Ovary (tissue), 7 donors: ENCODE measurements at regions not wholly inside any gene's neighbourhood (a gene's known extent, or its start where the extent isn't known, plus 50 kb on each side); places are given as distances from the start of the nearest gene placed in this dataset.

Experiments used
- DNase-seq, 5 donors: peaks; one replicate each; pipeline ENCODE4 v3.0.0-alpha.2; 2019 to 2020
- H3K27ac ChIP-seq, 2 donors: fragments of 200-600 bp; one replicate each; pipeline versions ENCODE4 v1.5.1 to v1.8.0; 2019 to 2022
- H3K27me3 ChIP-seq: fragments of 200-600 bp; one replicate; pipeline ENCODE4 v1.8.0; 2022
- H3K36me3 ChIP-seq: fragments of 200-600 bp; sonication (generic); one replicate; pipeline ENCODE4 v1.5.1; 2019
- H3K4me1 ChIP-seq: one replicate; pipeline ENCODE4 v1.8.1; 2013; ENCODE audit warnings: mild to moderate bottlenecking, moderate library complexity; ENCODE audit not compliant: insufficient read depth
- H3K4me3 ChIP-seq: fragments of 200-600 bp; sonication (generic); one replicate; pipeline ENCODE4 v1.5.1; 2017
- H3K9me3 ChIP-seq, 2 donors: fragments of 200-600 bp in 1 of 2; sonication (generic) in 1 of 2; one replicate each; pipeline versions ENCODE4 v1.5.1 to v1.8.1; 2013 to 2019; ENCODE audit warnings: mild to moderate bottlenecking in 1 of 2, moderate library complexity in 1 of 2
- EP300 ChIP-seq: sonication (generic); formaldehyde crosslinking; IDR thresholded peaks from one replicate; pipeline ENCODE4 v1.6.1; 2017; ENCODE audit warnings: antibody characterized with exemption
- POLR2A ChIP-seq: fragments of 450-650 bp; IDR thresholded peaks from one replicate; pipeline ENCODE4 v1.6.1; 2017; ENCODE audit warnings: antibody characterized with exemption, mild to moderate bottlenecking, moderate library complexity
- WGBS, 3 donors: extraction: QIAGEN DNeasy Blood & Tissue Kit in 1 of 3; methylation state at CpG; one replicate each; pipeline versions ENCODE4 v1.1.5 to v1.1.7; 2013 to 2017; 5-methylcytosine and 5-hydroxymethylcytosine counted together
- intact Hi-C, 4 donors: fragments of 100-400 bp; cut with DNase I; formaldehyde crosslinking; loops; one replicate each; pipeline versions ENCODE4 v1.11.0 to v1.15.1; 2022 to 2023
- TF ChIP-seq, protein P1 (sequence below), 3 donors: fragments of 450-650 bp in 2 of 3; fragments of 200-600 bp in 1 of 3; IDR thresholded peaks; one replicate each; pipeline versions ENCODE4 v1.5.1 to v1.8.0; 2016 to 2022; ENCODE audit warnings: antibody characterized with exemption in 3 of 3, mild to moderate bottlenecking in 1 of 3
- donor health status: DM: no; HTN: no; CAD: no; lungs with moderate emphysema.
- donor health status: DM: no; HTN: no; CAD: no.
- donor health status: Bipolar disorder and iron deficiency.
- donor health status: DM: no; HTN: no; CAD: no.
- donor health status: DM: yes; HTN: yes; CAD: no.

DNA sequence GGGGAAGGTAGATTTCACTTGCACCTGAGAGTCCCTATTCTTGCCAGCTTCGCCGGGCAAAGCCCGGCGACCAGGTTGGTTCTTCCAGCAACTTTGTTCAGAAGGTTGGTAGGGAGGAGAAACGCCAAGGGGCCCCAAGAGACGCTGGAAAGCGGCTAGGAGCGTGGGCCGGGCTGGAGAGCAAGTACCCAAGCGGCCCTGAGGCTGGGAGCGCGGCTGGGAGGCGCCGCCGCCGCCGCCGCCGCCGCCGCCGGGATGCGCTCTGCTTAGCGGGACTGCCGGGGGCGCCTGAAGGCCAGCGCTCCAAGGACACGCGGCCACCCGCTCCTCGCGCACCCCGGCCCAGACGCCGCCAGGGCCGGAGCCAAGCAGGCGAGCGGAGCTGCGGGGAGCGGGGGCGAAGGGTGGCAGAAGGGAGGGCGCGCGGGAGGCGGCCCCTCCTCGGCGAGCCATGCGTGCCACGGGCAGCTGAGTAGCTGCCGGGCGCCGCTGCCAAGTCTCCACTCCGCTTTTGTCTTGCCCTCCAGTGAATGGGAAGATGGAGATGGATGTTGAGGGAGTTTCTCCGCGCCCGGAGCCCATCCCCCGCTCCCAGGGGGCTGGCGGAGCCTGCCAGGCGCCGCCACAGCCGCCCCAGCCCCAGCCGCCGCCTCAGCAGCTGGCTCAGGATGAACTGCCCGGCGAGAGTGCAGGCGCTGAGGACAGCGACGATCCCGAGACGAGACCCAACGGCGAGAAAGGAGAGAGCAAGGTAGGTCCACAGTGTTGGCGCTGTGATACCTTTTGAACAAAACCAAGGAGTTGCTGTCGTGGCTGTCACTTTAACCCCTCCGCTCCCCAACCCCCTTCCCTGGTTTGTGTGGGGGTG, 227.4 kb upstream of the AZI2 start:
- 0 to 2% (median 0%) methylated on average over 64 to 75 of the region's 75 CpGs for WGBS, 3 donors
- Histone ChIP-seq H3K27ac (no peak overlapping the region), H3K9me3 (no peaks in the 10 kb centered on the region), H3K4me1 (peaks cover 2% of the 10 kb centered on the region), H3K36me3 (no peaks in the 10 kb centered on the region), H3K4me3 (peak overlapping the region; percentile 34), H3K27me3 (no peaks in the 10 kb centered on the region)
- intact Hi-C loops: no loop called here
- DNase-seq: peak in 4 of 5 donors; percentile 9 to 42 (median 18)
- no peak for TF ChIP-seq POLR2A
- TF ChIP-seq, protein P1, sequence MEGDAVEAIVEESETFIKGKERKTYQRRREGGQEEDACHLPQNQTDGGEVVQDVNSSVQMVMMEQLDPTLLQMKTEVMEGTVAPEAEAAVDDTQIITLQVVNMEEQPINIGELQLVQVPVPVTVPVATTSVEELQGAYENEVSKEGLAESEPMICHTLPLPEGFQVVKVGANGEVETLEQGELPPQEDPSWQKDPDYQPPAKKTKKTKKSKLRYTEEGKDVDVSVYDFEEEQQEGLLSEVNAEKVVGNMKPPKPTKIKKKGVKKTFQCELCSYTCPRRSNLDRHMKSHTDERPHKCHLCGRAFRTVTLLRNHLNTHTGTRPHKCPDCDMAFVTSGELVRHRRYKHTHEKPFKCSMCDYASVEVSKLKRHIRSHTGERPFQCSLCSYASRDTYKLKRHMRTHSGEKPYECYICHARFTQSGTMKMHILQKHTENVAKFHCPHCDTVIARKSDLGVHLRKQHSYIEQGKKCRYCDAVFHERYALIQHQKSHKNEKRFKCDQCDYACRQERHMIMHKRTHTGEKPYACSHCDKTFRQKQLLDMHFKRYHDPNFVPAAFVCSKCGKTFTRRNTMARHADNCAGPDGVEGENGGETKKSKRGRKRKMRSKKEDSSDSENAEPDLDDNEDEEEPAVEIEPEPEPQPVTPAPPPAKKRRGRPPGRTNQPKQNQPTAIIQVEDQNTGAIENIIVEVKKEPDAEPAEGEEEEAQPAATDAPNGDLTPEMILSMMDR (IDR thresholded peaks at IDR 0.05): no peak
- no peak for TF ChIP-seq EP300

DNA sequence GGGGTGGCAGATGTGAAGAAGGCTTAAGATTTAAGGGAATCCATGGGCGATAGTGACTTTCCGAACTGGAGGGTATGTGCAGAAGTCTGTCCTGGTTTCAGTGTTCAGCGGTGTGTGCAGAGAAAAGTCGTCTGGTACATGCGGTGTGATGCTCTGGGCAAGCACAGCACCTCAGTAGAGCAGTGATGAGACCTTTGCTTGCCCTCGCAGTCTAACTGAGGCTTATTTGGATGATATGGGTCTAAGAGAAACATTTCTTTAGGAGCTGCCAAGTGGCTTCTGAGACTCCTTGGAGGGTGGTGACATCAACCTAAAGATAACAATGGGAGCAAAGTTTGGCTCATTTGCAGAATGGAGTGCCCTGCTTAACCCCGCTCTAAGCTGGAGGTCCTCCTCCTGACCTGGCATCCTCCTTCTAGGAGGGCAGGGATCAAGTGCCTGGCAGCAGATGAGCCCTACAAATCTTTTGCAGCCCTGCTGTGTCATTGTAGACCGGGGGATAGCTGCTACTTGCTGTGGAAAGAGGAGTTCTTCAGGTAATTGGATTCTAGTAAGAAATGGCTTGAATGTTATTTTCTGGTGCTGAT, 228.1 kb upstream of the AZI2 start:
- H3K9me3 ChIP-seq: no peaks in the 10 kb centered on the region
- no peaks in the 10 kb centered on the region for H3K27me3 ChIP-seq
- WGBS, 3 donors: 17 to 25% (median 20%) methylated on average over 8 of the region's 8 CpGs
- no peak for DNase-seq
- intact Hi-C loops: no loop called here
- no peak overlapping the region for H3K27ac ChIP-seq
- peaks cover 2% of the 10 kb centered on the region for H3K4me1 ChIP-seq
- TF ChIP-seq, protein P1 (IDR thresholded peaks at IDR 0.05): no peak
- TF ChIP-seq EP300 (no peak), POLR2A (no peak)
- H3K4me3 ChIP-seq: no peak overlapping the region
- H3K36me3 ChIP-seq: no peaks in the 10 kb centered on the region

DNA sequence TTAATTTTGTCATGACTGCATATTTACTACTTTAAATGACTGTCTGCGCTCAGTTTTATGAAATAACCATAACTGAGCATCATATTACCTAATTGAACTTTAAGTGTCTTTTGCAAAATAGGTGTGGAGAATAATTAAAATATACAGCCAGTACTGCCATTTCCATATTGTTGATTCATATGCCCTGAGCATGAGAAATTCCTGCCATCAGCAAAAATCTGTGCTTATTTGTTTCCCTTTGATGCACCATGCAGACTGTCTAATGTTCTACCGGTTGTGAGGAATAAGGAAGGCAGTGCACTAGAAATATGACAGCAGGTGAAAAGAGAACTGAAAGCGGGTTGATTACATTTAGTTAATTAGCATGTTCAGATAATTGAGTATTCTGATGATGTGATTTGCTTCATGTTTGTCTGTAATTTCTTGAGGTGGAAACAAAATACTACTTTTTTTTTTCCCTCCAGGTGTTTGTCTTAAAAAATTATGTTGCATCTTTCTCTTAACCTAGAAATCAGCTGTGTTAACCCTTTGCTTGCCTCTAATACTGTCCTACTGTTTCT, 229.4 kb upstream of the AZI2 start:
- H3K9me3 ChIP-seq: no peaks in the 10 kb centered on the region
- peaks cover 2% of the 10 kb centered on the region for H3K4me1 ChIP-seq
- no peak overlapping the region for H3K27ac ChIP-seq
- WGBS, 3 donors: 77 to 78% (median 77%) methylated on average over 3 of the region's 3 CpGs
- no peak for TF ChIP-seq EP300
- DNase-seq: no peak
- intact Hi-C loops: no loop called here
- H3K36me3 ChIP-seq: no peaks in the 10 kb centered on the region
- H3K4me3 ChIP-seq: no peak overlapping the region
- no peaks in the 10 kb centered on the region for H3K27me3 ChIP-seq

DNA sequence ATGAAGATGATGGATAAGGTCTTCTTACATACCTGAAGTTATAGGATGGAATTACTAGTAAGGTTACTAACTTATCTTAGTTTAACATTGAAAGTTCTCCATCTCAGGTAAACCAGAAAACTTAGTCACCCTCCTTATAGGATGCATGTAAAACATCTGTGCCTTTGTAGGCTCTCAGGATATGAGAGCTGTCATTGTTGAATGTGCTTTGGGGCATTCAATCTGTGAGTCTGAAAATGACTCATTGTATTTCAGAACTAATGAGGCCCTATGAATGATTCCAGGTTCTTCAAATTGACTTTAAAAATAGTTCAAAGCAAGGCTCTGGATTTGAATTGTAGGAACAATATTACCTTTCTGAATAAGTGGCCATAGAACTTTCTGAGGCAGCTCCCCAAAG, 237.7 kb upstream of the AZI2 start:
- Histone ChIP-seq H3K27me3 (no peaks in the 10 kb centered on the region), H3K9me3 (no peaks in the 10 kb centered on the region), H3K4me3 (no peak overlapping the region), H3K27ac (no peak overlapping the region), H3K36me3 (no peaks in the 10 kb centered on the region), H3K4me1 (no peaks in the 10 kb centered on the region)
- no peak for DNase-seq
- intact Hi-C loops: no loop called here
- TF ChIP-seq POLR2A: no peak
- TF ChIP-seq EP300: no peak
- TF ChIP-seq, protein P1 (IDR thresholded peaks at IDR 0.05): no peak

DNA sequence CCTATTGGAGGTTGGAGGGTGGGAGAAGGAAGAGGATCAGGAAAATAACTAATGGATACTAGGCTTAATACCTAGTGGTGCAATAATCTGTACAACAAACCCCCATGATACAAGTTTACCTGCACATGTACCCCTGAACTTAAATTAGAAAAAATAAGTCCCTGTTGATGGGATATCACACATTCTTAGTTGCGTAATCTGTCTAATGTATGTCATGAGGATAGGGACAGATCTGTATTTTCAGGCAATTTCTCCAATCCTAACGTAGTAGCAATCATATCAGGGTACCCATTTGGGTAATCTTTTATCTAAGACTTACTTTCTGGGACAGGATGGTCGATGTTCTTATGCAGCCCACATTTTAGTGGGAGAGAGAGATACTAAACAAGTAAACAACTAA, 239.1 kb upstream of the AZI2 start:
- Histone ChIP-seq H3K9me3 (no peaks in the 10 kb centered on the region), H3K27me3 (no peaks in the 10 kb centered on the region), H3K27ac (no peak overlapping the region), H3K36me3 (no peaks in the 10 kb centered on the region), H3K4me3 (no peak overlapping the region), H3K4me1 (no peaks in the 10 kb centered on the region)
- DNase-seq: no peak
- intact Hi-C loops: no loop called here
- WGBS, 3 donors: 86 to 94% (median 91%) methylated on average over 3 of the region's 3 CpGs
- TF ChIP-seq, protein P1 (IDR thresholded peaks at IDR 0.05): no peak
- TF ChIP-seq POLR2A (no peak), EP300 (no peak)
